ENCODE measurements at regions not wholly inside any gene's neighbourhood (a gene's known extent, or its start where the extent isn't known, plus 50 kb on each side); places are given as distances from the start of the nearest gene placed in this dataset.

- no peak for DNase-seq
Observed at GRCh38 chr5:56282951-56283350, 49.8 kb upstream of the ANKRD55 start.
